CMK (cell line): ENCODE measurements at regions not wholly inside any gene's neighbourhood (a gene's known extent, or its start where the extent isn't known, plus 50 kb on each side); places are given as distances from the start of the nearest gene placed in this dataset.
"Not testable (repeated sequence)": the region's sequence is repeated elsewhere in the genome, so short reads cannot be mapped to it uniquely, and the experiment has no call there.

Source experiments
- DNase-seq: peaks from one replicate; pipeline ENCODE4 v3.0.0-alpha.2; 2010; ENCODE audit warnings: low read depth

DNA sequence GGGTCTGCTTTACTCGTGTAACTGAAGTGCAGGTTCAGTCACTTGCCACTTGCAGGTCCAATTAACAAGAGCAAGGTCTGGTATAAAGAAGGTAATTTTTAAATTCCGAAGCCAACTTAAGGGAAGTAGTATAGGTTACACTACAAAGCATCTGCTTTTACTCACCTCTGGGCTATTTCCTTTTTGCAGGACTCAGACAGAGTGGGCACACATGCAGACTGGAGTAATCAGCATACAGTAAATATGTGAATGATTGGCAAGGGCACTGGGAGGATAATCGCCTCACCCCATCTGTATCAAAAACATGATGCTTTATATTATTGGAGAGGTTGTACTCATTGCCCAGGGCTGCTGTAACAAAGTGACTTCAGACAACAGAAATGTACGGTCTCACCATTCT, 160.1 kb upstream of the CDH5 start:
- DNase-seq = no peak

DNA sequence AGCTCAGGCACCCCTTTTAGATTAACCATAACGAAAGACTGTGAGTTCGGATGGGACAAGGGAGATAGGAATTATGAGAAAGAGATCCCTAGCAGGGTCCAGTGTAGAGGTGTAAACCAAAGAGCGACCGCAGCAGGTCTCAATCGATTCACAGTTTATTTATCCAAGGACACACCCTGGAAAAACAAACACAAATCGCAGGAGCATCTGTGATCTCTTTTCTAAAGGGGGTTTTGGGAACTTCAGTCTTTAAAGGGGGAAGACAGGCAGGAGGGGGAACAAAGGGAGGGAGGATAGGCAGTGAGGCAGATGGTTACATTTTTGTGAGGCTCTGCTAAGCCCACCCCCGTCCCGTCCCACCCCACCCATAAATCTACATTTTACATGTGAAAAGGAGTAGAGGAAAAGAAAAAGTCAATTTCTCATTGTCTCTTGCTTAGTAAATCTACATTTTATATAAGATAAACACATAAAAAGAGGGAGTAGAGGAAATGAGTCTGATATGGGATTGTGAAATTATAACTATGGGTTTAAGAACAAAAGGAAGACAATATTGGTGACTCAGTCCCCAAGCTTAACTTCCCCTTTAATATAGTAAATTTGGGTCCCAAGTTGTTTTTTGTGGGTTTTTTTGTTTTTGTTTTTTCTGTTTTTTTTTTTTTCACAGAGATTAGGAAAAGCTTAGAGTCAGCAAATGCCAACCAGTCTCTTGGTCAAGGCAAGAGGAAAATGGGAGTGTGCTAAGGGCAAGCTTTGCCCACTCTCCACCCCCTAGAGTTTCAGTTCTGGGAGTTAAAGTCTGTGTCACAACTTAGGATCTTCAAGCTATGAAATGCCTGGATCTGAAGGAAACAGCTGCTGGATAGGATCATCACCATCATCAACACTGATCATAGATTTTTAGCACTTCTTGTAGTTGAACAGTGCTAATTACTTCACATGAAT, 160.9 kb upstream of the CDH5 start:
- no peak for DNase-seq

DNA sequence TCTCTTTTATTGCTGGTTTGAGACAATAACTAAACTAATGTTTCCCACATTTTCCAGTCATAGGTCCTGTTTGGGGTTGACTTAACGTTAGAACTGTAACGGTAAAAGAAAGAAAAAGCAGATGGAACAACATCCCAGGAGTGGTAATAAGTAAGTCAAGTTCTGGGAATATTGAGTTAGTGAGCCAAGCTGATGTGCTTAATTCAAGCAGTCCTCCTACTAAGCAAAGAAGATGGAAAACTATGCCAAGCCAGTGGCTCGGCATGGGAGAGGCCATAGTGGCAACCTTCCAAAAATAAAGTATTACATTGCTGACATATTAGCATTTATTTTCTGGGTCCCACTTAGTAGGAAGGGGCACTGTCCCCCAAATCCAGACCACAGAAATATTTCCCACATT, 161.7 kb upstream of the CDH5 start:
- no peak for DNase-seq

GRCh38 chr16:66203476-66203875, 163.0 kb upstream of the CDH5 start:
- DNase-seq = no peak

- no peak for DNase-seq
Measured at GRCh38 chr16:66199189-66199588, 167.3 kb upstream of the CDH5 start.

DNA sequence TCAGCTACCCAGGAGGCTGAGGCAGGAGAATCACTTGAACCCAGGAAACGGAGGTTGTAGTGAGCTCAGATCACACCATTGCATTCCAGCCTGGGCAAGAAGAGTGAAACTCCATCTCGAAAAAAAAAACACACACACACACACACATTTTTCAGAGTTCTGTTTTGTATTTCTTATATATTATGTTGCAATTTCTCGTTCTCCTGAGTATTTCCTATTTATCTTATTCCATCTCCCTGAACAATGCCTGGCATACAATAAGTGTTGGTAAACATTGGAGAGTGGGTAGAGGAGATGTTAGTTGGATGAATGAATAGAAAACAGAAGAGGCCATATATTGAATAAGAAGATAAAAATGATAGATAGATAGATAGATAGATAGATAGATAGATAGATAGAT, 167.8 kb upstream of the CDH5 start:
- no peak for DNase-seq

DNA sequence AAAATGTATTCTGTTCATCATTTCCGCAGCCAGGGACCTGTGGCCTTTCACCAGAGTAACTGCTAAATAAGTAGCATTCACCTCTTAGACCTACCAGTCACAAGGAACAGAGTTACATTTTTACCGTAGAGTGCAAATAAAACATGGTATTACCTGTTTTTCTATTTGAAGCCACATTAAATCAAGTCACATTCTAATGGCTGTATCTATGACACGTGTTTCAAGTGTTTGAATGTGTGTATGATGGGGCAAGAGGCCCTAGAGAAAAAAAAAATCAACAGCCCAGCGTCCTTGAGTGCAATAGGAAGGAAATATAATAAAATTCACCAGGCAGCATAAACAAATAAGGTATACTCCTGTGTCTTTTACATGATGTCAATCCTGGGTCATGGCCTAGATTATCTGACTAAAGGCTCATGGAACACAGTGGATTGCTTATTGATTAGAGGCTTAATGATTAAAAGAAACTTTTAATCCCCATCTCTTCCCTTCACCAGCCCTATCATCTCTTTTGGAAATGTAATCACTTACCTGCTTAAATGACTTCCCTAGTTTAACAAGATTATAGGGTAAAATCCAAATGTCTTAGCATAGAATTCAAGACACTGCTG, 168.7 kb upstream of the CDH5 start:
- no peak for DNase-seq

DNA sequence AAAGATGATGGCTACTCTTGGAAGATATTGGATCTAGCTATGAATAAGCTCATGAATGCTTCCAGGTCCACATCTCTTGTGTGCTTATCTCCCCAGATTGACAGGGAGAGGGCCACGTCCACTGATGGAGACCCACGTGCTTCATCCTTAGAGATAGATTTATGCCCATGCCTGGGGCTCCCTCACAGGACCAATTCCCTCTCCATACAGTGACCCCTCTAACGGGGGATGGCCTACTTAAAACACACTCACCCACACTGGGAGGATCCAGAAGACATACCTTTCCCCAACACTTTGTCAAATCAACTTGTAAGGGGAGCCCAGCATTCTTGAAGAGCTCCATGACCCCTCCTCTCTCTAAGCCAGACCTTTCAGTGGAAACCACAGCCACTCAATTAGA, 169.7 kb upstream of the CDH5 start:
- no peak for DNase-seq

DNA sequence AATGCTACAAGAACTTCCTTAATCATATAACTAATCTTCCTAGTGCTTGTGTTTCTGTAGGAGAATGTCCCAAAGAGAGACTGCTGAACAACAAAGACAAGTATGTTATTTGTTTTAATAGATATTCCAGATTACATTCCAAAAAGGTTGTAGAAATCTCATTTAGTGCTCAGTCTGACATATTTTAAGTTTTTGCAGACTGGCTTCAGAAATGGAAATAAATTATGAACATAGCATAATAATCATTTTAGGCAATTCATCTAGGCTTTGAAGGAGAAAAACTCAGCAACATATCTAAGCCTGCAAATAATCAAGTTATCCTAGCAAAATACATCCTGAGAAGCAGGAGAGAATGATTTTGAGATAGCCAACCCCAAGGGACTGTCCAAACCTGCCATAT, 171.6 kb upstream of the CDH5 start:
- no peak for DNase-seq

- no peak for DNase-seq
Measured at GRCh38 chr16:66193543-66194229, 172.8 kb upstream of the CDH5 start.

- DNase-seq = no peak
Measured at GRCh38 chr16:66190411-66190810, 176.1 kb upstream of the CDH5 start.

DNA sequence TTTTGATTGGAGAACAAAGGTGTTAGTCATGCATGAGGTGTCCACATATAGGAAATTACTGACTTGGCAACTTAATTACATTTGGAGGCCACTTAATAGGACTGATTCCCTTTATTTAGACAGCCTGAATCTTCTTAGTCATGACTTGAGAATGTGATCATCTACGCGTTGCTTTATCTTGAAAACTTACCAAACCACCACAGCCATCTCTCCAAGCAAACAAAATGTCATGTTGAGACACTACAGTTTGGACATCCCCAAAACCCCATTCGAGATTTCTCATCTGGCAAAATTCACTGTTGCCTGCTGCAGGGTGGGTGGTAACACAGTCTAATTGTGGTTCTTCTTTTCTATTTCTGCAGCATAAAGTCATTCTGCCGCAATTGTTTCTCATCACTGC, 176.5 kb upstream of the CDH5 start:
- DNase-seq = no peak

GRCh38 chr16:66188917-66189725, 177.4 kb upstream of the CDH5 start:
- no peak for DNase-seq

DNA sequence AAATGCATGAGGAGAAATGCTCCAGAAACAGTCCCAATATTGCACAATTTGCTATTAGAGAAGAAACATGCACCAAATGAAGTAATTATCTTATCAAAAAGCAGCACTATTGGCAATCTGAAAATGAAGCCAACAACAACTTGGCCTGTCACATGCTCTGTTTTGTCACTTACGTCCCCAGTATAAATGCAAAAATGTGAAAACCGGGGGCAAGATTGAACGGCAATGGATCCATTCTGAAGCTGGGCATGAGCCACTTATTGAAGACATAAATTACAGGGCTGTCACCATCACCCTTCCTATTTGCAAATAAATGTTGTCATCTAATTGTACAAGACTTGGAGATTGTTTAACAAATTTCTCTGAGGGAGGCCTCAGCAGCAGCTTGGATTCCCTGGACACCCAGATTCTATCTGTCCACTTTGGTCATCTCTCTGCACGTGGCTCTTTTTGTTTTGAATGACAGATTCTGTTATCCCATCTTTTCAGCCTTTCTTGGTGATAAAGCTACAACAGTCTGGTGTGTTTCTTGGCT, 180.2 kb upstream of the CDH5 start:
- DNase-seq = no peak

GRCh38 chr16:66182592-66182991, 183.9 kb upstream of the CDH5 start:
- DNase-seq = no peak

GRCh38 chr16:66176731-66177130, 189.8 kb upstream of the CDH5 start:
- no peak for DNase-seq

DNA sequence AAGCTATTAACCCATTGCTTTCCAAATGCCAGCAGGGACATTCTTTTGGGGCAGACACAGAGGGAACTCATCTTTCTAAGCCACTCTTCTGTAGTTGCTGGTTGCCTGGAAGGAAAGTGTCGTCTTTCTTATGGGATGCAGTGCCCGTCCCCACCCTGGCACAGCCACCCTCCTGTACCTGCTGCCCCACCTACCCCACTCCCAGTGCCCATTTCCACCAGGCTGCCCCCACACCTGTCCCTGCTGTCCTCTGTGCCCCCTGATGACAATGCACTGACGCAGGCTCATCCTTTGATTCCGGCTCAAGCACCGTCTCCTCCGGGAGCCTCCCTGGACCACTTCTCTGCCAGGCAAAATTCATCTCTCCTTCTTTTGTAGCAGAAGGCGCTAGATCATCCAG, 190.4 kb upstream of the CDH5 start:
- DNase-seq = no peak

DNA sequence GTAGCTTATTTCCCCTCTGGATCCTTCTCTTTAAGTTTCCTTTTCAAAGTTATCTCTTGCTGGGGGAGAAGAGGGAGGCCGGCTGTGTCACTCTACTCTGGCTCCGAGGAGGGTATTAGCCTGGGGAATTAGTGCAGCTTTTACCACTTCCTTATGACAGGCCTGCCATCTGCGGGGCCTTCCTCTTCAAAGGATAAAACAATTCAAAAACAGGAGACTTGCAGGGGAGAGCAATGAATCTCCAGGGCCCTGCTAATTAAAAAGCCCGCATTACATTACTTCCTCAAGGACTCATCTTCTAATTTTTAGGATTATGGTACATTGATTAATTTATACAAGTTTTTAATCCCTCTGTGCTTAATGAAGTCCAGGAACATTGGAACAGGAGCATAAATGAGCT, 190.9 kb upstream of the CDH5 start:
- no peak for DNase-seq

GRCh38 chr16:66175058-66175457, 191.4 kb upstream of the CDH5 start:
- no peak for DNase-seq

DNA sequence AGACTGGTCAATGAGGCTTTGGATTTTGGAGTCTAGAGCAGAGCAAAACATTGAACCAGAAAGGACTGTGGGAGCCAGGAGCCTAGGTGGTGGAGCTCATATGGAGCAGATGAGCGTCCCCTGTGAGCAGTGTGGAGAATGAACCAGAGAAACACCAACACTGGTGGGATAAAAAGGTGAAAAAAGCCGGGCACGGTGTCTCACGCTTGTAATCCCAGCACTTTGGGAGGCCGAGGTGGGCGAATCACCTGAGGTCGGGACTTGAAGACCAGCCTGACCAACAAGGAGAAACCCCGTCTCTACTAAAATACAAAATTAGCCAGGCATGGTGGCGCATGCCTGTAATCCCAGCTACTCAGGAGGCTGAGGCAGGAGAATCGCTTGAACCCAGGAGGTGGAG, 192.7 kb upstream of the CDH5 start:
- not testable (repeated sequence) for DNase-seq

DNA sequence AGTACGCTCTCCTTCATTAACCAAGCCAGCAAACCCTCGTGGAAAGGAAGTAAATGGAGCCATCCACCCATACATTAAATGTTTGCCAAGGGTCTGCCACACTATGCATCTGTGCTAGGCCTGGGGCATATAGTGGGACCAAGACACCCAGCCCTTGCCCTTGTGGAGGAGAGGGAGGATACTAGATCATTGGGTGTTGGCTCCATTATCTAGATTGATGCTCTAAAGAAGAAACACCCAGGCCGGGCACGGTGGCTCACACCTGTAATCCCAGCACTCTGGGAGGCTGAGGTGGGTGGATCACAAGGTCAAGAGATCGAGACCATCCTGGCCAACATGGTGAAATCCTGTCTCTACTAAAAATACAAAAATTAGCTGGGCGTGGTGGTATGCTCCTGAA, 193.3 kb upstream of the CDH5 start:
- not testable (repeated sequence) for DNase-seq

DNA sequence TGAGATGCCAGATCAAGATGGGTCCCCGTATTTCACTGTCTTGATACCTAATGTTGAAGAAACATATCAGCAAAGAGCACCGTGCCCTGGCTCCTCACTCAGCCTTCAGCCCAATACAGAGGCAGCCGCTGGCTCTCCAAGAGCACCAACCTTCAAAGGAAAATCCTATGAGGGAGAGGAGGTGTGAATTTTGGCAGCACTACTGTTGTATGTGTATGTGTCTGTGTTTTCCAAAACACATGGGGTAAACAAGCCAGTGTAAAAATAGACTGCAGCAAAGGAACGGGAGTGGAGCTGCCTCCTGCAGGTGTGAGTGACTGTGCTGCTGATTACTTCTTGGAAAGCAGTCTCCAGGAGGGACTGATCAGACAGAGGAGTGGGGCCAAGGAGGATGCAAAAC, 194.0 kb upstream of the CDH5 start:
- no peak for DNase-seq
